Endothelial cell of umbilical vein (primary cell): ENCODE measurements at regions not wholly inside any gene's neighbourhood (a gene's known extent, or its start where the extent isn't known, plus 50 kb on each side); places are given as distances from the start of the nearest gene placed in this dataset.

ENCODE experiments used
- BruUV-seq: library from RNA; stranded (reverse); fragments of 400-500 nt; replicated peaks from 2 replicates; lab custom pipeline; 2021; lab: Mats Ljungman, UMichigan
- CTCF ChIA-PET: fragments of 300-600, 350-600 bp; sonication (Branson Sonifier 250); formaldehyde crosslinking; loops from one replicate; lab custom pipeline; 2021; ENCODE audit warnings: antibody characterized with exemption, inconsistent platforms; lab: Charles Lee
- POLR2A ChIA-PET: fragments of 300-600, 350-600 bp; sonication (Branson Sonifier 250); formaldehyde crosslinking; loops from one replicate; lab custom pipeline; 2021; ENCODE audit warnings: antibody characterized with exemption, inconsistent platforms; lab: Charles Lee
- DNase-seq: peaks from one replicate; pipeline ENCODE4 v3.0.0-alpha.2; 2011; ENCODE audit warnings: low read depth, low spot score
- FAIRE-seq: peaks from 2 replicates; lab custom pipeline; 2011; peaks lifted over from hg19 to GRCh38; lab: Jason Lieb, UNC
- H2AFZ ChIP-seq: 2 replicates; pipeline ENCODE4 v1.6.0; 2012; ENCODE audit warnings: low read depth, low read length, control low read depth, inconsistent platforms
- H3K27ac ChIP-seq: 2 replicates; pipeline ENCODE4 v1.5.1; 2011; ENCODE audit warnings: low read depth, mild to moderate bottlenecking, control low read depth, low read length, moderate library complexity; ENCODE audit not compliant: insufficient read depth
- H3K27me3 ChIP-seq, 2 experiments: 2 replicates each; pipeline versions ENCODE4 v1.6.0 to v1.6.1; 2011; ENCODE audit warnings: low read length in 2 of 2, mixed read lengths in 1 of 2; ENCODE audit not compliant: control insufficient read depth in 2 of 2, insufficient read depth in 2 of 2
- H3K36me3 ChIP-seq, 2 experiments: 2 replicates in 1 of 2; 3 replicates in 1 of 2; pipeline ENCODE4 v1.5.1; 2011; ENCODE audit warnings: low read length in 2 of 2, mild to moderate bottlenecking in 1 of 2, moderate library complexity in 1 of 2; ENCODE audit not compliant: control insufficient read depth in 2 of 2, insufficient read depth in 2 of 2; ENCODE audit errors: extremely low read depth in 1 of 2
- H3K4me1 ChIP-seq: 3 replicates; pipeline ENCODE4 v1.5.1; 2011; ENCODE audit warnings: mild to moderate bottlenecking, low read length; ENCODE audit not compliant: control insufficient read depth, insufficient read depth; ENCODE audit errors: extremely low read depth
- H3K4me2 ChIP-seq: 2 replicates; pipeline ENCODE4 v1.6.1; 2011; ENCODE audit warnings: low read length, control low read depth, mixed read lengths; ENCODE audit not compliant: insufficient read depth
- H3K4me3 ChIP-seq, 3 experiments: fragments of 200-600 bp in 1 of 3; sonication (generic), shearing (Covaris generic) in 1 of 3; replicated peaks in 1 of 3; 2 replicates each; pipeline ENCODE4 v1.5.1; 2011 to 2016; ENCODE audit warnings: control low read depth in 3 of 3, low read length in 3 of 3, mild to moderate bottlenecking in 2 of 3, inconsistent platforms in 1 of 3, low read depth in 1 of 3, moderate library complexity in 1 of 3; ENCODE audit not compliant: insufficient read depth in 1 of 3
- H3K79me2 ChIP-seq: 2 replicates; pipeline ENCODE4 v1.6.0; 2012; ENCODE audit warnings: low read length, inconsistent platforms; ENCODE audit not compliant: control insufficient read depth, insufficient read depth
- H3K9ac ChIP-seq: replicated peaks from 2 replicates; pipeline ENCODE3; 2011; ENCODE audit warnings: low read length, control low read depth; ENCODE audit not compliant: insufficient read depth; ENCODE audit errors: extremely low read depth
- H3K9me1 ChIP-seq: replicated peaks from 3 replicates; pipeline ENCODE4 v1.6.0; 2011; ENCODE audit warnings: mild to moderate bottlenecking, low read length; ENCODE audit not compliant: control insufficient read depth, insufficient read depth; ENCODE audit errors: extremely low read depth
- H3K9me3 ChIP-seq: replicated peaks from 2 replicates; pipeline ENCODE4 v1.5.1; 2012; ENCODE audit warnings: low read length, inconsistent platforms; ENCODE audit not compliant: control insufficient read depth, insufficient read depth
- H4K20me1 ChIP-seq: replicated peaks from 2 replicates; pipeline ENCODE3; 2011; ENCODE audit warnings: mild to moderate bottlenecking, low read length; ENCODE audit not compliant: control insufficient read depth, insufficient read depth; ENCODE audit errors: extremely low read depth
- CTCF ChIP-seq, 2 donors: IDR thresholded peaks; 1 replicate in 1 of 2; 2 replicates in 1 of 2; pipeline ENCODE4 v1.5.1; 2011; ENCODE audit warnings: low read length in 2 of 2, mild to moderate bottlenecking in 2 of 2, moderate library complexity in 2 of 2, control low read depth in 1 of 2, inconsistent platforms in 1 of 2, low read depth in 1 of 2; ENCODE audit not compliant: insufficient read depth in 1 of 2; ENCODE audit errors: extremely low read depth in 1 of 2
- EZH2 ChIP-seq: IDR thresholded peaks from 2 replicates; pipeline ENCODE4 v1.6.1; 2012; ENCODE audit warnings: borderline replicate concordance, low read depth, mild to moderate bottlenecking, moderate library complexity, low read length, inconsistent platforms; ENCODE audit not compliant: severe bottlenecking
- FOS ChIP-seq: IDR thresholded peaks from 2 replicates; pipeline ENCODE4 v1.6.1; 2011; ENCODE audit warnings: mild to moderate bottlenecking, low read length, moderate library complexity, borderline replicate concordance; ENCODE audit not compliant: insufficient read depth
- GATA2 ChIP-seq: IDR thresholded peaks from 2 replicates; pipeline ENCODE4 v1.7.0; 2011; ENCODE audit warnings: low read depth, mild to moderate bottlenecking, moderate library complexity, mixed read lengths, low read length; ENCODE audit not compliant: insufficient read length, insufficient read depth
- JUN ChIP-seq: IDR thresholded peaks from 2 replicates; pipeline ENCODE4 v1.6.1; 2011; ENCODE audit warnings: borderline replicate concordance, low read depth; ENCODE audit not compliant: insufficient read length, insufficient read depth
- MAX ChIP-seq: IDR thresholded peaks from 2 replicates; pipeline ENCODE4 v1.6.1; 2011; ENCODE audit not compliant: insufficient read depth, insufficient read length
- MYC ChIP-seq: IDR thresholded peaks from one replicate; pipeline ENCODE4 v1.6.1; 2011; ENCODE audit warnings: mild to moderate bottlenecking, low read depth, low read length
- POLR2A ChIP-seq: IDR thresholded peaks from 2 replicates; pipeline ENCODE4 v1.6.1; 2012; ENCODE audit warnings: low read depth, mild to moderate bottlenecking, control low read depth, low read length
- POLR2AphosphoS5 ChIP-seq: IDR thresholded peaks from 2 replicates; pipeline ENCODE4 v1.6.1; 2012; ENCODE audit warnings: low read depth, mild to moderate bottlenecking, control low read depth, low read length, moderate library complexity; ENCODE audit not compliant: insufficient read depth
- dilution Hi-C: fragments of 300-500 bp; cut with MboI; formaldehyde crosslinking; loops from one replicate; pipeline ENCODE4 v1.15.0; 2019; ENCODE audit warnings: low sequenced_read_pairs; ENCODE audit not compliant: extremely low pct_ligation_motif_present
- intact Hi-C: fragments of 100-400 bp; cut with micrococcal nuclease; formaldehyde crosslinking; loops from one replicate; pipeline ENCODE4 v1.10.0; 2022

- Histone ChIP-seq H3K4me1 (no peaks in the 10 kb centered on the region), H4K20me1 (no peaks in the 10 kb centered on the region), H3K27ac (no peak overlapping the region), H2AFZ (no peak overlapping the region), H3K4me3 (no peak overlapping the region), H3K9ac (no peak overlapping the region), H3K9me3 (no peaks in the 10 kb centered on the region), H3K36me3 (no peaks in the 10 kb centered on the region), H3K9me1 (no peaks in the 10 kb centered on the region), H3K4me2 (no peak overlapping the region), H3K27me3 (no peaks in the 10 kb centered on the region), H3K79me2 (no peaks in the 10 kb centered on the region)
- intact Hi-C loops (no loop called here), dilution Hi-C loops (no loop called here)
- BruUV-seq = no TSS peak
- no peak for FAIRE-seq
- DNase-seq = peak; percentile 0
- ChIA-PET CTCF (interaction anchor here (0.7 kb wide), 1 partner anchor 49 kb away, joined by 3 read pairs; no protein-coding TSS in a partner anchor), POLR2A (interaction anchor here (0.6 kb wide), 1 partner anchor 606 kb away, joined by 3 read pairs; no protein-coding TSS in a partner anchor)
- TF ChIP-seq EZH2 (no peak), MYC (no peak), CTCF (IDR thresholded peaks at IDR 0.05; ENCODE audit: extremely low read depth in 1 of 2, insufficient read depth in 1 of 2, low read depth in 1 of 2, low read length in 2 of 2) (no peak), POLR2A (no peak), GATA2 (no peak), MAX (no peak), POLR2AphosphoS5 (no peak), JUN (no peak), FOS (no peak)
These were observed 933.4 kb downstream of the PLA2G4A start for GRCh38 chr1:187762118-187762517.
